Right lobe of liver (tissue), 4 donors: ENCODE measurements at regions not wholly inside any gene's neighbourhood (a gene's known extent, or its start where the extent isn't known, plus 50 kb on each side); places are given as distances from the start of the nearest gene placed in this dataset.

Experiments used
- POLR2A ChIP-seq: fragments of 450-650 bp; IDR thresholded peaks from one replicate; pipeline ENCODE4 v1.6.1; 2017; ENCODE audit warnings: antibody characterized with exemption, mild to moderate bottlenecking
- TF ChIP-seq, protein P1 (sequence below), 4 donors: fragments of 200-600 bp in 3 of 4; fragments of 450-650 bp in 1 of 4; IDR thresholded peaks; one replicate each; pipeline versions ENCODE4 v1.5.1 to v1.8.0; 2016 to 2022; ENCODE audit warnings: antibody characterized with exemption in 4 of 4, mild to moderate bottlenecking in 2 of 4
- donor health status: DM: no; HTN: no; CAD: no.
- donor health status: DM: no; HTN: no; CAD: no.
- donor health status: DM: no; HTN: yes; CAD: no.

DNA sequence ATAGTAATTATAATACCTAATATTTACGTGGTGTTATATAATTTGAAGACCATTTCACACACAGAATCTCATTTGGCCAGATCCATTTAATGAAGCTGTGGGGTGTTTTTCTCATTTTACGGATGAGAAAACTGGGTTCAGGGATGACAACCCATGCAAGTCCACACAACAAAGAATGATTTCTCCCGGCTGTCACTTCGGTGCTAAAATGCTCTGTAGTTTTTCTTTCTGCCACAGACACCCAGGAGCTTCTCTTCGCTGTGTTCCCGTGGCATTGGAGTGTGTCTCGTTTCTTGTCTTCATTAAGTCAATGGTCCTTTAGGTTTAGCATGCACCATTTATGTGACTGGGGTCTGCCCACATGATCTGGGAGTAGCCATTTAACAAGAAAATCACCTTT lies 308.5 kb downstream of the ENC1 start:
- TF ChIP-seq, protein P1, sequence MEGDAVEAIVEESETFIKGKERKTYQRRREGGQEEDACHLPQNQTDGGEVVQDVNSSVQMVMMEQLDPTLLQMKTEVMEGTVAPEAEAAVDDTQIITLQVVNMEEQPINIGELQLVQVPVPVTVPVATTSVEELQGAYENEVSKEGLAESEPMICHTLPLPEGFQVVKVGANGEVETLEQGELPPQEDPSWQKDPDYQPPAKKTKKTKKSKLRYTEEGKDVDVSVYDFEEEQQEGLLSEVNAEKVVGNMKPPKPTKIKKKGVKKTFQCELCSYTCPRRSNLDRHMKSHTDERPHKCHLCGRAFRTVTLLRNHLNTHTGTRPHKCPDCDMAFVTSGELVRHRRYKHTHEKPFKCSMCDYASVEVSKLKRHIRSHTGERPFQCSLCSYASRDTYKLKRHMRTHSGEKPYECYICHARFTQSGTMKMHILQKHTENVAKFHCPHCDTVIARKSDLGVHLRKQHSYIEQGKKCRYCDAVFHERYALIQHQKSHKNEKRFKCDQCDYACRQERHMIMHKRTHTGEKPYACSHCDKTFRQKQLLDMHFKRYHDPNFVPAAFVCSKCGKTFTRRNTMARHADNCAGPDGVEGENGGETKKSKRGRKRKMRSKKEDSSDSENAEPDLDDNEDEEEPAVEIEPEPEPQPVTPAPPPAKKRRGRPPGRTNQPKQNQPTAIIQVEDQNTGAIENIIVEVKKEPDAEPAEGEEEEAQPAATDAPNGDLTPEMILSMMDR (IDR thresholded peaks at IDR 0.05) = no peak
- TF ChIP-seq POLR2A = no peak
